H1 (cell line): ENCODE measurements at regions not wholly inside any gene's neighbourhood (a gene's known extent, or its start where the extent isn't known, plus 50 kb on each side); places are given as distances from the start of the nearest gene placed in this dataset.

Experiments used
- CTCF ChIA-PET: fragments of 300-600 bp; sonication (Branson Sonifier 250); formaldehyde crosslinking; loops from one replicate; lab custom pipeline; 2021; ENCODE audit not compliant: partially characterized antibody; lab: Charles Lee
- POLR2A ChIA-PET: fragments of 300-600 bp; sonication (Branson Sonifier 250); formaldehyde crosslinking; loops from one replicate; lab custom pipeline; 2021; ENCODE audit warnings: inconsistent platforms; ENCODE audit not compliant: partially characterized antibody; lab: Charles Lee
- DNase-seq, 2 experiments: peaks; one replicate each; pipeline versions ENCODE4 v3.0.0 to v3.0.0-alpha.2; 2010 to 2022; ENCODE audit warnings: low spot score in 2 of 2, low read depth in 1 of 2, mixed read lengths in 1 of 2
- FAIRE-seq: peaks from 2 replicates; lab custom pipeline; 2011; peaks lifted over from hg19 to GRCh38; lab: Jason Lieb, UNC
- H2AFZ ChIP-seq: 2 replicates; pipeline ENCODE4 v1.8.1; 2012; ENCODE audit warnings: low read length, inconsistent platforms
- H2AK5ac ChIP-seq: 2 replicates; pipeline ENCODE4 v1.6.1; 2013; ENCODE audit warnings: low read depth, low read length
- H2BK120ac ChIP-seq: replicated peaks from 2 replicates; pipeline ENCODE3; 2013; ENCODE audit warnings: low read depth, low read length, inconsistent platforms
- H2BK12ac ChIP-seq: 2 replicates; pipeline ENCODE4 v1.6.1; 2013; ENCODE audit warnings: low read depth, low read length
- H2BK15ac ChIP-seq: 2 replicates; pipeline ENCODE4 v1.6.1; 2013; ENCODE audit warnings: low read length
- H2BK20ac ChIP-seq: 2 replicates; pipeline ENCODE4 v1.6.1; 2013; ENCODE audit warnings: low read length
- H2BK5ac ChIP-seq: 2 replicates; pipeline ENCODE4 v1.6.1; 2013; ENCODE audit warnings: low read depth, low read length
- H3K14ac ChIP-seq: 2 replicates; pipeline ENCODE4 v1.6.1; 2013; ENCODE audit warnings: inconsistent platforms; ENCODE audit not compliant: insufficient read length
- H3K18ac ChIP-seq: 2 replicates; pipeline ENCODE4 v1.6.1; 2013; ENCODE audit warnings: low read length; ENCODE audit errors: extremely low read depth
- H3K23ac ChIP-seq: 2 replicates; pipeline ENCODE4 v1.6.1; 2013; ENCODE audit warnings: inconsistent platforms; ENCODE audit not compliant: insufficient read length
- H3K23me2 ChIP-seq: 2 replicates; pipeline ENCODE4 v1.6.1; 2013; ENCODE audit warnings: low read depth, low read length
- H3K27ac ChIP-seq: 2 replicates; pipeline ENCODE4 v1.6.1; 2011; ENCODE audit warnings: low read depth, low read length, inconsistent platforms
- H3K27me3 ChIP-seq, 4 experiments: replicated peaks in 1 of 4; 1 replicate in 1 of 4; 2 replicates in 3 of 4; pipeline versions ENCODE4 v1.6.1 to v1.8.1; 2011 to 2013; ENCODE audit warnings: low read length in 3 of 4, mild to moderate bottlenecking in 3 of 4, inconsistent platforms in 2 of 4, mixed read lengths in 2 of 4, moderate library complexity in 1 of 4; ENCODE audit not compliant: control insufficient read depth in 3 of 4, insufficient read depth in 3 of 4; ENCODE audit errors: extremely low read depth in 1 of 4
- H3K36me3 ChIP-seq, 4 experiments: 2 replicates each; pipeline versions ENCODE4 v1.6.1 to v1.8.1; 2011 to 2013; ENCODE audit warnings: mild to moderate bottlenecking in 4 of 4, low read length in 3 of 4, moderate library complexity in 2 of 4, control low read depth in 1 of 4, inconsistent platforms in 1 of 4; ENCODE audit not compliant: insufficient read depth in 4 of 4, control insufficient read depth in 2 of 4
- H3K4ac ChIP-seq: replicated peaks from 2 replicates; pipeline ENCODE3; 2013; ENCODE audit warnings: low read length, low read depth, mixed read lengths, inconsistent platforms; ENCODE audit not compliant: insufficient read length
- H3K4me1 ChIP-seq, 4 experiments: replicated peaks in 1 of 4; 1 replicate in 1 of 4; 2 replicates in 3 of 4; pipeline versions ENCODE4 v1.6.1 to v1.8.1; 2011 to 2013; ENCODE audit warnings: low read length in 3 of 4, inconsistent platforms in 2 of 4, mixed read lengths in 1 of 4; ENCODE audit not compliant: insufficient read depth in 4 of 4, control insufficient read depth in 3 of 4
- H3K4me2 ChIP-seq, 2 experiments: 2 replicates each; pipeline versions ENCODE4 v1.6.1 to v1.8.1; 2011 to 2013; ENCODE audit warnings: low read depth in 2 of 2, low read length in 2 of 2, control low read depth in 1 of 2, inconsistent platforms in 1 of 2, mild to moderate bottlenecking in 1 of 2; ENCODE audit not compliant: insufficient read depth in 1 of 2
- H3K4me3 ChIP-seq, 4 experiments: fragments of 200-600, 300-600 bp in 1 of 4; sonication (generic), shearing (Covaris generic), sonication (Bioruptor Twin) in 1 of 4; 2 replicates each; pipeline versions ENCODE4 v1.5.1 to v1.8.1; 2011 to 2016; ENCODE audit warnings: low read length in 4 of 4, low read depth in 3 of 4, control low read depth in 2 of 4, inconsistent platforms in 2 of 4, mild to moderate bottlenecking in 2 of 4, mixed read lengths in 1 of 4, moderate library complexity in 1 of 4; ENCODE audit not compliant: insufficient read depth in 2 of 4; ENCODE audit errors: extremely low read depth in 1 of 4
- H3K56ac ChIP-seq: replicated peaks from 2 replicates; pipeline ENCODE3; 2013; ENCODE audit warnings: low read depth, mild to moderate bottlenecking, mixed read lengths, low read length, inconsistent platforms; ENCODE audit not compliant: insufficient read length
- H3K79me1 ChIP-seq: 2 replicates; pipeline ENCODE4 v1.6.1; 2013; ENCODE audit warnings: low read depth, low read length, control low read depth
- H3K79me2 ChIP-seq, 2 experiments: 2 replicates each; pipeline versions ENCODE4 v1.6.1 to v1.8.1; 2012 to 2013; ENCODE audit warnings: low read length in 2 of 2, mild to moderate bottlenecking in 2 of 2, inconsistent platforms in 1 of 2; ENCODE audit not compliant: insufficient read depth in 2 of 2, control insufficient read depth in 1 of 2
- H3K9ac ChIP-seq, 4 experiments: replicated peaks in 1 of 4; 1 replicate in 1 of 4; 2 replicates in 3 of 4; pipeline versions ENCODE4 v1.6.1 to v1.8.1; 2011 to 2013; ENCODE audit warnings: low read depth in 3 of 4, low read length in 3 of 4, control low read depth in 2 of 4, mild to moderate bottlenecking in 2 of 4, moderate library complexity in 2 of 4, inconsistent platforms in 1 of 4; ENCODE audit errors: extremely low read depth in 1 of 4
- H3K9me3 ChIP-seq, 2 experiments: 2 replicates each; pipeline versions ENCODE4 v1.6.1 to v1.8.1; 2012 to 2013; ENCODE audit warnings: mild to moderate bottlenecking in 2 of 2, moderate library complexity in 2 of 2, control low read depth in 1 of 2, inconsistent platforms in 1 of 2, low read depth in 1 of 2, low read length in 1 of 2, mixed read lengths in 1 of 2; ENCODE audit not compliant: insufficient read depth in 2 of 2
- H4K20me1 ChIP-seq, 2 experiments: replicated peaks in 1 of 2; 2 replicates each; pipeline versions ENCODE3 to v1.8.1; 2011 to 2013; ENCODE audit warnings: inconsistent platforms in 2 of 2, low read length in 2 of 2, mild to moderate bottlenecking in 1 of 2; ENCODE audit not compliant: insufficient read depth in 2 of 2, control insufficient read depth in 1 of 2
- H4K5ac ChIP-seq: 2 replicates; pipeline ENCODE4 v1.6.1; 2013; ENCODE audit warnings: low read length, low read depth, mixed read lengths, inconsistent platforms; ENCODE audit not compliant: insufficient read length
- H4K8ac ChIP-seq: 2 replicates; pipeline ENCODE4 v1.8.0; 2013; ENCODE audit warnings: mild to moderate bottlenecking, moderate library complexity, low read length, inconsistent platforms; ENCODE audit not compliant: insufficient read depth; ENCODE audit errors: extremely low read depth
- H4K91ac ChIP-seq: replicated peaks from 2 replicates; pipeline ENCODE3; 2013; ENCODE audit warnings: low read length, mixed read lengths, inconsistent platforms; ENCODE audit not compliant: insufficient read length
- ASH2L ChIP-seq: fragments of 200-600, 300-600 bp; sonication (generic); IDR thresholded peaks from one replicate; pipeline ENCODE4 v1.7.1; 2017; ENCODE audit warnings: low read length
- CBX8 ChIP-seq: fragments of 300-800, 300-1000 bp; sonication (generic); IDR thresholded peaks from 2 replicates; pipeline ENCODE4 v1.7.1; 2016; ENCODE audit warnings: low read depth, low read length, borderline replicate concordance
- CEBPB ChIP-seq: IDR thresholded peaks from 2 replicates; pipeline ENCODE4 v1.6.1; 2012; ENCODE audit warnings: low read depth, low read length
- GTF2F1 ChIP-seq: IDR thresholded peaks from 2 replicates; pipeline ENCODE4 v1.6.1; 2012; ENCODE audit warnings: low read depth, low read length, improper control_type of control experiment, borderline replicate concordance
- HDAC2 ChIP-seq, 2 experiments: fragments of 300-600 bp in 1 of 2; sonication (generic) in 1 of 2; IDR thresholded peaks; 2 replicates each; pipeline ENCODE4 v1.6.1; 2011 to 2012; ENCODE audit warnings: low read depth in 2 of 2, low read length in 2 of 2, mild to moderate bottlenecking in 2 of 2, moderate library complexity in 2 of 2, borderline replicate concordance in 1 of 2, inconsistent platforms in 1 of 2
- JUND ChIP-seq: IDR thresholded peaks from 2 replicates; pipeline ENCODE4 v1.6.1; 2011; ENCODE audit warnings: mild to moderate bottlenecking, improper control_type of control experiment, low read length
- KDM4A ChIP-seq: IDR thresholded peaks from one replicate; pipeline ENCODE4 v1.7.1; 2012; ENCODE audit warnings: low read depth, mild to moderate bottlenecking, moderate library complexity, low read length, inconsistent platforms; ENCODE audit not compliant: severe bottlenecking
- SP1 ChIP-seq: IDR thresholded peaks from 2 replicates; pipeline ENCODE4 v1.6.1; 2011; ENCODE audit warnings: low read depth, low read length
- SP2 ChIP-seq: IDR thresholded peaks from 2 replicates; pipeline ENCODE4 v1.6.1; 2012; ENCODE audit warnings: mild to moderate bottlenecking, low read length, inconsistent platforms
- TEAD4 ChIP-seq: IDR thresholded peaks from 2 replicates; pipeline ENCODE4 v1.6.1; 2012; ENCODE audit warnings: low read depth, low read length, inconsistent platforms, mixed read lengths
- ZNF274 ChIP-seq: IDR thresholded peaks from 2 replicates; pipeline ENCODE4 v1.7.0; 2012; ENCODE audit warnings: low read length, borderline replicate concordance; ENCODE audit errors: extremely low read depth
- WGBS, 2 experiments: shearing (Covaris generic) in 1 of 2; methylation state at CpG; one replicate each; pipeline versions ENCODE4 v1.1.6 to v1.1.7; 2013 to 2015; ENCODE audit warnings: low lambda C conversion rate in 2 of 2, mixed read lengths in 2 of 2, inconsistent platforms in 1 of 2, low coverage in 1 of 2, missing lambda C conversion rate in 1 of 2; ENCODE audit not compliant: insufficient replicate concordance in 2 of 2, insufficient coverage in 1 of 2, insufficient read length in 1 of 2; ENCODE audit errors: extremely low coverage in 1 of 2, missing lambda C conversion rate in 1 of 2; 5-methylcytosine and 5-hydroxymethylcytosine counted together

GRCh38 chr22:48647051-48647450, 1180.6 kb downstream of the BRD1 start:
- H2BK5ac ChIP-seq, result no peak overlapping the region
- no peak overlapping the region for H3K4ac ChIP-seq
- no peak overlapping the region for H3K56ac ChIP-seq
- no peak overlapping the region for H2BK20ac ChIP-seq
- no peaks in the 10 kb centered on the region; a peak in 3 of 7 replicates for H3K4me1 ChIP-seq
- H3K4me3 ChIP-seq, result no peak overlapping the region
- no peak overlapping the region for H3K4me2 ChIP-seq
- H3K18ac ChIP-seq, result no peak overlapping the region
- 95% methylated on average over 5 of the region's 13 CpGs; no CpG with 5 or more reads in 1 of the 2 experiments for WGBS, 2 experiments
- no peak overlapping the region for H2BK15ac ChIP-seq
- H3K79me1 ChIP-seq, result peaks cover 5% of the 10 kb centered on the region
- CTCF ChIA-PET, result no interaction called here
- FAIRE-seq (no peak), DNase-seq (no peak)
- H4K20me1 ChIP-seq, result peaks cover 2 to 24% of the 10 kb centered on the region in 2 experiments
- H3K36me3 ChIP-seq, result no peaks in the 10 kb centered on the region
- no peak overlapping the region for H2BK120ac ChIP-seq
- H2BK12ac ChIP-seq, result no peak overlapping the region
- TF ChIP-seq GTF2F1, result no peak
- no peak for TF ChIP-seq SP1
- TF ChIP-seq HDAC2 (IDR thresholded peaks at IDR 0.05; ENCODE audit: borderline replicate concordance in 1 of 2, low read depth in 2 of 2, low read length in 2 of 2), result no peak
- no peak for TF ChIP-seq ZNF274
- TF ChIP-seq SP2, result no peak
- no peak for TF ChIP-seq ASH2L
- TF ChIP-seq CEBPB, result no peak
- TF ChIP-seq KDM4A, result no peak
- TF ChIP-seq CBX8, result no peak
- TF ChIP-seq JUND, result no peak
- no peak for TF ChIP-seq TEAD4
- no peak overlapping the region for H4K8ac ChIP-seq
- H3K27me3 ChIP-seq, result no peaks in the 10 kb centered on the region
- H4K91ac ChIP-seq, result no peak overlapping the region
- no peak overlapping the region for H2AFZ ChIP-seq
- H3K23ac ChIP-seq, result no peak overlapping the region
- H4K5ac ChIP-seq, result no peak overlapping the region
- H2AK5ac ChIP-seq, result no peak overlapping the region
- H3K27ac ChIP-seq, result no peak overlapping the region
- H3K14ac ChIP-seq, result no peak overlapping the region
- H3K23me2 ChIP-seq, result 0 out of 2 replicates have a peak, but pooled peaks cover 2% of the 10 kb centered on the region
- no peaks in the 10 kb centered on the region for H3K9me3 ChIP-seq
- no peaks in the 10 kb centered on the region; a peak in 1 of 4 replicates for H3K79me2 ChIP-seq
- H3K9ac ChIP-seq, result no peak overlapping the region
- POLR2A ChIA-PET, result no interaction called here
